Glutamatergic neuron (in vitro differentiated cells): ENCODE measurements at regions not wholly inside any gene's neighbourhood (a gene's known extent, or its start where the extent isn't known, plus 50 kb on each side); places are given as distances from the start of the nearest gene placed in this dataset.

Experiments
- DNase-seq: peaks from one replicate; pipeline ENCODE4 v3.0.0; 2022
- H3K27ac Mint-ChIP-seq: one replicate; pipeline ENCODE4 v1.8.0; 2020; ENCODE audit warnings: mild to moderate bottlenecking, mixed read lengths, inconsistent platforms; ENCODE audit not compliant: unreplicated experiment
- H3K27me3 Mint-ChIP-seq: one replicate; pipeline ENCODE4 v1.8.0; 2020; ENCODE audit warnings: mild to moderate bottlenecking, moderate library complexity, mixed read lengths, inconsistent platforms; ENCODE audit not compliant: unreplicated experiment
- H3K36me3 Mint-ChIP-seq: one replicate; pipeline ENCODE4 v1.8.0; 2020; ENCODE audit warnings: mild to moderate bottlenecking, mixed read lengths, inconsistent platforms; ENCODE audit not compliant: unreplicated experiment
- H3K4me1 Mint-ChIP-seq: one replicate; pipeline ENCODE4 v1.8.0; 2020; ENCODE audit warnings: mild to moderate bottlenecking, low read depth, mixed read lengths, inconsistent platforms; ENCODE audit not compliant: unreplicated experiment
- H3K4me3 Mint-ChIP-seq: one replicate; pipeline ENCODE4 v1.8.0; 2020; ENCODE audit warnings: mild to moderate bottlenecking, mixed read lengths, inconsistent platforms; ENCODE audit not compliant: unreplicated experiment
- H3K9me3 Mint-ChIP-seq: one replicate; pipeline ENCODE4 v1.8.0; 2020; ENCODE audit warnings: mild to moderate bottlenecking, moderate library complexity, mixed read lengths, inconsistent platforms; ENCODE audit not compliant: unreplicated experiment
- TF ChIP-seq, protein P1 (sequence below): fragments of 200-600 bp; sonication (generic); IDR thresholded peaks from one replicate; pipeline ENCODE4 v1.5.0; 2021; ENCODE audit not compliant: partially characterized antibody, unreplicated experiment

- Mint-ChIP-seq H3K9me3 (peaks cover 3% of the 10 kb centered on the region), H3K27me3 (no peaks in the 10 kb centered on the region), H3K27ac (no peak overlapping the region), H3K4me3 (no peak overlapping the region), H3K4me1 (peaks cover 4% of the 10 kb centered on the region), H3K36me3 (peaks cover 11% of the 10 kb centered on the region)
- TF ChIP-seq, protein P1, sequence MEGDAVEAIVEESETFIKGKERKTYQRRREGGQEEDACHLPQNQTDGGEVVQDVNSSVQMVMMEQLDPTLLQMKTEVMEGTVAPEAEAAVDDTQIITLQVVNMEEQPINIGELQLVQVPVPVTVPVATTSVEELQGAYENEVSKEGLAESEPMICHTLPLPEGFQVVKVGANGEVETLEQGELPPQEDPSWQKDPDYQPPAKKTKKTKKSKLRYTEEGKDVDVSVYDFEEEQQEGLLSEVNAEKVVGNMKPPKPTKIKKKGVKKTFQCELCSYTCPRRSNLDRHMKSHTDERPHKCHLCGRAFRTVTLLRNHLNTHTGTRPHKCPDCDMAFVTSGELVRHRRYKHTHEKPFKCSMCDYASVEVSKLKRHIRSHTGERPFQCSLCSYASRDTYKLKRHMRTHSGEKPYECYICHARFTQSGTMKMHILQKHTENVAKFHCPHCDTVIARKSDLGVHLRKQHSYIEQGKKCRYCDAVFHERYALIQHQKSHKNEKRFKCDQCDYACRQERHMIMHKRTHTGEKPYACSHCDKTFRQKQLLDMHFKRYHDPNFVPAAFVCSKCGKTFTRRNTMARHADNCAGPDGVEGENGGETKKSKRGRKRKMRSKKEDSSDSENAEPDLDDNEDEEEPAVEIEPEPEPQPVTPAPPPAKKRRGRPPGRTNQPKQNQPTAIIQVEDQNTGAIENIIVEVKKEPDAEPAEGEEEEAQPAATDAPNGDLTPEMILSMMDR, result no peak
- DNase-seq, result no peak
These were observed 311.9 kb upstream of the SULF2 start for GRCh38 chr20:48096957-48097890.

GRCh38 chr20:48096212-48096875 is 311.1 kb upstream of the SULF2 start:
- Mint-ChIP-seq H3K36me3 (peaks cover 11% of the 10 kb centered on the region), H3K4me3 (no peak overlapping the region), H3K27ac (no peak overlapping the region), H3K9me3 (peaks cover 3% of the 10 kb centered on the region), H3K27me3 (no peaks in the 10 kb centered on the region), H3K4me1 (peaks cover 3% of the 10 kb centered on the region)
- TF ChIP-seq, protein P1, result no peak
- no peak for DNase-seq

GRCh38 chr20:48094944-48095343 is 309.7 kb upstream of the SULF2 start:
- H3K36me3 Mint-ChIP-seq, result peaks cover 7% of the 10 kb centered on the region
- DNase-seq, result no peak
- H3K27me3 Mint-ChIP-seq, result no peaks in the 10 kb centered on the region
- no peaks in the 10 kb centered on the region for H3K4me1 Mint-ChIP-seq
- TF ChIP-seq, protein P1, result no peak
- H3K9me3 Mint-ChIP-seq, result peaks cover 3% of the 10 kb centered on the region
- H3K27ac Mint-ChIP-seq, result no peak overlapping the region
- H3K4me3 Mint-ChIP-seq, result no peak overlapping the region

- no peaks in the 10 kb centered on the region for H3K27me3 Mint-ChIP-seq
- DNase-seq, result no peak
- H3K27ac Mint-ChIP-seq, result no peak overlapping the region
- no peaks in the 10 kb centered on the region for H3K4me1 Mint-ChIP-seq
- TF ChIP-seq, protein P1, result no peak
- H3K36me3 Mint-ChIP-seq, result peaks cover 13% of the 10 kb centered on the region
- H3K4me3 Mint-ChIP-seq, result no peak overlapping the region
- H3K9me3 Mint-ChIP-seq, result peaks cover 3% of the 10 kb centered on the region
These were observed 309.0 kb upstream of the SULF2 start for GRCh38 chr20:48094196-48094749.
